ENCODE measurements at regions not wholly inside any gene's neighbourhood (a gene's known extent, or its start where the extent isn't known, plus 50 kb on each side); places are given as distances from the start of the nearest gene placed in this dataset.

- no peak for DNase-seq
Observed at GRCh38 chr2:128838244-128838643, 519.6 kb upstream of the HS6ST1 start.

- DNase-seq, result no peak
Observed at GRCh38 chr2:128841803-128842202, 523.1 kb upstream of the HS6ST1 start.

DNA sequence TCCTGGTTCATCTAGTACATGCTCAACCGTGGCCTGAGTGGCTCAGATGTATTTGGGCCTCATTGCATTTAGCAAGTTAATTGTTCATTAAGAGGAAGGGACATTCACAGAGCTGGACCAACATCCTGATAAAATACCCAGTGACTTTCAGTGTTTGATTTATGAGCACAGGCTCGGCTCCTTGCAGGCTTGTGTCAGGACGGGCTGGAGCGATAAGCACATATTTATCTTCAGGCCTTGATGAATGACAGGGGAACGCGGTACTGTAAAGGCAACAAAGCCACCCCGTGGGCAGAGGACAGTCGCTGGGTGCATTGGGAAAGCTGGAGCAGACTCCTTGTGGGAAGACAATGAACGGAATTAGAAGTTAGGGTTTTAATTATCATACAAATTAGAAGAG, 548.6 kb upstream of the HS6ST1 start:
- no peak for DNase-seq

DNA sequence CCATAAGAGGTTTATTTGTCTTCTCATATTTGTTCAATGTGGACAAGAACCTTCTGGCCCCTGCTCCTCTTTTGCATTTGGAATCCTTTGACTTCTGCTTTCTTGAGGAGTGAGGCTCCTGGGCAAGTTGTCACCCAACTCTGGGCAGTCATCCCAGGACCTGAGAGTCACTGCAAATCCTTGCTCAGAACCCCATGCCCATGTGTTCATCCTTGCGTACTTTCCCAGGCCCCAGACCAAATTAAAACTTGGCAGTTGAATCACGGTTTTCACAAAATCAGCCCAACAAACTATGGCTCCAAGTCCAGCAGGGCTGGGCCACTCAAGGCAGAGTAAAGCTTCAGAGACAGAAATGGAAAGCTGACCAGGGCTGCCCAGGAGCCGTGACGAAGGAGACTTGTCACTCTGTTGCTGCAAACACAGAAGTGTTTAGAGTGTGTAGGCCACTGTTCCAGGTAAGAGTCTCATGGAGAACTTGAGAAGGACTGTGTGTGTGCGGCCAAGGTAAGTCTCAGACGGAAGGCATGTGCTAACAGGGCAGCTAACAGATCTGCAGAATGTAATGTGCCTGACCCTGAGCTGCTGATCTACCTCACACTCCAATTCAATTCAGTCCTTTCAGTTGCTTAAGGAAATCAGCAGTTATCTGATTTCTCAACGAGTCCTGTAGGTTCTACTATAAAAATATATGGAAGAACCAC, 549.4 kb upstream of the HS6ST1 start:
- no peak for DNase-seq

DNA sequence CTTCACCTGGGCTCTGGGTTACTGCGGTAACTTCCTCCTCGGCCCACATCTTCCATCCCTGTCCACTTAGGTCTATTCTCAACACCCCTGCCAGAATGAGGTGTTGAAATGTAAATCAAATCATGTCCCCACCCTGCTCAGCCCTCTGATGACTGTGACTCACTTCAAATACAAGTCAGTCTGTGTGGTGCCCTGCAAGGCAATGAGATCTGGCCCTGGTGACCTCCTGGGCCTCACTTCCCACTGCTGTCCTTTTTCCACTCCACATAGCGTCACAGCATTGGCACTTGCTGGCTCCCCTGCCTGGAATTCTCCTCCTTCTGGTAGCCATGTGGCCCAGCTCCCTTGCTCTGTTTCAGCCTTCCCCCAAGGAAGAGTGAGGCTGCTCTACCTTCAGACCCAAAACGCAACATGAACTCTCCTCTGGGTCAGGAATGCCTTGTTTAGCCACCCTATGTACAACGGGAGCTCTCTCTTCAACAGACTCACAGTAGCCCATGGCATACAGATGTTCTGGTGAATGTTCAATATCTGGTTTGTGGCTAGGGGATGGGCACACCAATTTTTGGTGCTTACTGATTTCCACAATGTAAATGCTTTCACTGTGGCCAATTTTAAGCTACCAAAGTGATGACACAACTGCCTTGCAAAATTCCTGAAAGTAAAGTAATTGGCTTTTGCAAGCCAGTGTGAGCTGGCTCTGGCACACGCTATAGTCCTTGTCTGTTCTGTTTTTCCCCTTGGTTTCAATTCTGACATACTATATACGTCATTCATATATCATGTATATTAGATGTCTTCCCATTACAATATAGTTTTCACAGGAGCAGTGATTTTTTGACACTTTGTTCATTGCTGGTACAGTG, 550.3 kb upstream of the HS6ST1 start:
- no peak for DNase-seq

DNA sequence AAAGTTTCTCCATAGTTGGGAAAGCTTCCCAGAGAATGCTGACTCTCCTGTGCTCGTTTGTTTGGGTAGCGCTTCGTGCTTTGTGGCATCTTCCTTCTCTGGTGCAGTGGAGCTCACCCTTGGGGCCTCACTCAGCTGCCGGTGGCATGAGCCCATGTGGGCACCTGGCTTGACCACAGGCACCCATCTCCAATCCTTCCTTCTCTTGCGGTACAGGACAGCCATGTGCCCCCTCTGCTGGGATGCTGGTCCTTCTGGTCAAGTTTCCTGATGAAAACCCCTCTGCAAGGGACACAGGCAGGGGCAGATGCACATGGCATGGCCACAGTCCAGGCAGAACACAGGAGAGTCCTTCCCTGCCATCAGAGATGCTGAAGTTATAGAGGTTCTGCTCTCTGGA, 555.9 kb upstream of the HS6ST1 start:
- DNase-seq, result no peak

DNA sequence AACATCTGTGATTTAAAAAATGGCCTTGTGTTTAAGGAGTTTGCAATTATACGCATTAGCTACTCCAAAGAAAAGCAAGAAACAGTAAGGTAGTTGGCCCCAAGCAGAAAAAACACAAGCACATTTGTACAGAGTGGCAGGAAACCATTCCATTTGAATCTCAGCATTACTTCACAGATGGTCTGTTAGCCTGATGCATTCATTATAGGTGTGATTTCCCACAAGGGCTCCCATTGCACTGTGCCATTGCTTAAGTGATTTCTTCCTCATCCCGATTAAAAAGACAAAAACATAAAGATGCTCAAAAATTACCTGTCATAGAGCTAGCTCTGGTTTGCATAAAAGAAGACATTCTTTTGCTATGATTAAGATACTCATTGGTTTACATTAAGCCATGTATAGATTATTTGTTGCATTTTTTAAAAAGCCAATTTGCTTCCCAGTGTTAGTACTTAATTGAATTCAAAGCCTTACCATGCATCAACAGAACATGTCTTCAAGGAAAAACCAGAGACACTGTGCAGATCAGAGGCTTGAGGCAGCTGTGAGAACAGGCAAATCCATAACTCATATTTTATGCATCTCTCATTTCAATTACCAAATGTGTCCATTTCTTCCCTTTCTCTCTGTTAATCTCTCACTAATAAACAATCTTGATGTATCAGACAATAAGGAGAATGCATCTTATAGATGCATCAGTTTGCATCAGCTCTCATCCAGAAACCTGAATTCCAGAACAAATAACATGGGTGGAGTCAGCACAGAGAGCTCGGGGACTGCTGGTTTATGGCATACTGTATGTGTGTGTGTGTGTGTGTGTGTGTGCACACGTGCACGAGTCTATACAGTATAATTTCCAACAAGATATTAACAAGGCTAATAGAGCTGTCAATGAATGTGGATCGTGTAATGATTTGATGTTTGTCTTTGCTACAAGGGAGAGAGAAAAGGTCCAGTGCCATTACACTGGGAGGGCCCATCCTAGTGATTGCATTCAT, 558.6 kb upstream of the HS6ST1 start:
- no peak for DNase-seq

DNA sequence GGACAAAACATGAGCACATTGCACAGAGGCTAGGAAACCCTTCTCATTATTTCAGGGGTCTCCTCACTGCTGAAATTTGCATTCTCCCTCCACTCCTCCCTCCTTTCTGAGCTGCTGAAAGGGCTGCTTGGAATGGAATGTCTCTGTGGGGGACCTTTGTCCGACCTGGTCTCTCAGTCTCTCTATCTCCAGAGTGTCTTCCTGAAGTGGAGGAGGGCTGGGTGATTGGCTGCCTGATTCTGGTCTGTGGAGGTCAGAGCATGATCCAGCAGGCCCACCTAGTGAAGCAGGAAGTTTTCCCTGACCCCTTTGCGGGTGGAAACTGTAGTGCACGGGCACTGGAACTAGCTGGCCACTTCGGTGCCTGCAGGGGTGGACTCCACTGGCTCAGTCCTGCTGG, 560.5 kb upstream of the HS6ST1 start:
- no peak for DNase-seq

DNA sequence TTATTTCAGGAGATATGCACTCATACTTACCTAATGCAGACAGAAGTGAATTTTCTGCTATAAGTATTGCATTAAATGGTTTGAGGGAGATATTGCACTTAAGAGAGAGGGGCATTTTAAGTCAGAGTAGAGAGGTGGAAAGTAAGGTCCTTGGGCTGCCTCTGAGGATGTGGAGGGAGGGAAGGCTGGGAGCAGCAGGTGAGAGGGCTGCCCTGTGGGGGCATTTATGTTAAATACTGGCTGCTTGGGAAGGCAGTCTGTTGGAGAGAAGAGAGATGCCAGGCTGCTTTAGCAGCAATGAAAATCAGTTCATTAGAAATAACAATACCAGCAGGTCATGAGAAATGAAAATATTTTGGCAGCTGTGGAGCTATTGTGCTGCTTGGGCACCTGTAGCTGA, 576.2 kb upstream of the HS6ST1 start:
- no peak for DNase-seq

GRCh38 chr2:128901572-128902391, 583.1 kb upstream of the HS6ST1 start:
- DNase-seq, result no peak

GRCh38 chr2:128903637-128904036, 585.0 kb upstream of the HS6ST1 start:
- no peak for DNase-seq

GRCh38 chr2:128911276-128911675, 592.6 kb upstream of the HS6ST1 start:
- DNase-seq, result no peak

- DNase-seq, result no peak
Observed at GRCh38 chr2:128914320-128914719, 595.7 kb upstream of the HS6ST1 start.

- DNase-seq, result no peak
Observed at GRCh38 chr2:128921751-128922150, 603.1 kb upstream of the HS6ST1 start.

- no peak for DNase-seq
Observed at GRCh38 chr2:128922154-128922553, 603.5 kb upstream of the HS6ST1 start.

GRCh38 chr2:128925631-128926030, 607.0 kb upstream of the HS6ST1 start:
- DNase-seq, result no peak

DNA sequence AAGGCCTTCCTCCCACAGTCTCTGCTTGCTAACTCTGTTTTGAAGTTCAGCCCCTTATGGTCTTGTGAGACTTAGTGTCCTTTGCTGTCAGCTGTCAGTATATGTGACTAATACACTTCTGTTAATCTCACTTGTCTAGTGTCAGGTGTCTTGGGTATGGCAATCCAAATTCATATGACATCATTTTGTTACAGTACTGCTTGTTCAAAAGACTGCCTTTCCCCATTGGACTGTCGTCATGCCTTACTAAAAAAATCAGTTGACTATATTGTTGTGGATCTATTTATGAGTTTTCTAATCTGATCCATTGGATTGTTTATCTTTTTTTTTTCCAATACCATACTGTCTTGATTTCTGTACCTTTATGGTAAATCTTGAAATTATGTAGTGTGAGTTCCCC, 611.4 kb upstream of the HS6ST1 start:
- DNase-seq, result no peak

GRCh38 chr2:128940378-128940777, 621.7 kb upstream of the HS6ST1 start:
- DNase-seq, result no peak

DNA sequence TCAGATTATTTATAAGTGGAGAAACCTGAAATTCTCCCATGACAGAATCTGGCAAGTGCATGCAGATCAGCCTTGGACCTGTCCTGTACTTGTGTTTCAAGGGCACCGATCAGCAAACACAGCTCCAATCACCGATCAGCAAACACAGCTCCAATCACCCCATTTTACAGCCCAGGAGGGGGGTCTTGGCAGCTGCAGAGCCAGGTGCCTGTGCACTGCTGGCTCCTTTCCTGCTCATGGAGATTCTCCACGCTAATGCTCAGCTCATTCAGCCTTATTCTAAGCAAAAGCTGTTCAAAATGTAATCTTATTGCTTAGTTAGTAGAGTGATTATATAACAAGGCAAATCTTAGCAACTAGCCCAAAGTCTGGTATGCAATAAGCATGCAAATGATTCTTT, 623.1 kb upstream of the HS6ST1 start:
- no peak for DNase-seq

DNA sequence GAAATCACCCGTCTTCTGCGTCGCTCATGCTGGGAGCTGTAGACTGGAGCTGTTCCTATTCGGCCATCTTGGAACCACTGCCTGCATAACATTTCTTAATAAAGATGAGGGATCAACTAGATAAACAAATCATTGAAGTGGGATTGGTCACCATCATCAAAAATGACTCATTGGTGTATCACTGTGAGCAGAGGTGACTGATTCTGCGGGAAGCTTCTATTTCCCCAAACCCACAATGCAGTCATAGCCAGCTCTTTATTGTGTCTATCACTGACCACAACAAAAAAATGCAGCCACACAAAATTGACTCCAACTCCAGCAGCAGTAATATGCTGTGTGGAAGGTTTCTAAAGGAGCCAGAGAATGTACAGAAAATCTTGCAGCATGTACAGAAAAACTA, 630.7 kb upstream of the HS6ST1 start:
- no peak for DNase-seq

GRCh38 chr2:128950758-128951157, 632.1 kb upstream of the HS6ST1 start:
- no peak for DNase-seq

DNA sequence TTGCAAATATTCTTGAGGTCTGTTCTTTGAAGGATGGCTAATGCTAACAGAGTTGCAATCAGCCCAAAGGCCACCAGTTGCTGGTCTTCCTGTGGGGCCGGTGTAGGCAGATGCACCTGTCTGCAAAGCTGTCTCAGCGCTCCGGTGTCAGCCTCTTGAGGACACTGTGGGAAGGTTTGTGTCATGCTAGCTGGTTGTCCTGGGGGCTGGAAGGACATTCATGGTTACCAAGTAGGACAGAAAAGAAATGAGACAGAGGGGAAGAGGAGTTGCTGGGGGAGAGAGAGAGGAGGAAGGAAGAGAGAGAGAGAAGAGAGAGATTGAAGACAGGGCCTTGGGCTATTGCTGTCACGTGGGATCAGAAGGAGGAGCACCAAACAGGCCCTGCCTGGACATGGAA, 639.6 kb upstream of the HS6ST1 start:
- no peak for DNase-seq

Data from HCEC 1CT (cell line).